PC-9 (cell line): ENCODE measurements at regions not wholly inside any gene's neighbourhood (a gene's known extent, or its start where the extent isn't known, plus 50 kb on each side); places are given as distances from the start of the nearest gene placed in this dataset.

Experiments
- EZH2 ChIP-seq: fragments of 200-600 bp; sonication (generic); IDR thresholded peaks from 2 replicates; pipeline ENCODE4 v1.8.0; 2017; ENCODE audit warnings: antibody characterized with exemption, low read depth
- TF ChIP-seq, protein P1 (sequence below): fragments of 200-600 bp; sonication (generic); conservative IDR thresholded peaks from 2 replicates; pipeline ENCODE4 v1.6.1; 2017; ENCODE audit warnings: mixed run types, antibody characterized with exemption, mild to moderate bottlenecking, moderate library complexity

DNA sequence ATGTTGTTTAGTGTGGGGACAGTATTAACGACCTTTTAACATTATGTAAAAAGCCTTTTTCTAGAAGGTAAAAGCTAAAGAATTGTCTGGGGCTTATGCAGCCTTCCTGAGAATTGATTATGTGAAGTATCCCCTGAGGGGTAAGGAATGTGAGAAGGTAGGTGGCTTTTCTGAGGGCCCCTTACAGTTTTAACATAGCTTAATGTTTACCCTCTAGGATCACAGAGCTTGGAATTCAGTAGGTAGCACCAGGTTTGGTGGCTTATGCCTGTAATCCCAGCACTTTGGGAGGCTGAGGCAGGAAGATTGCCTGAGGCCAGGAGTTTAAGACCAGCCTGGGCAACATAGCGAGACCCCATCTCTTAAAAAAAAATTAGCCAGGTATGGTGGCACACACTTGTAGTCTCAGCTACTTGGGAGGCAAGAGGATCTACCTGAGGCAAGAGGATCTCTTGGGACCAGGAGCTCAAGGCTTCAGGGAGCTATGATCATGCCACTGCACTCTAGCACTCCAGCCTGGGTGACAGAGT is 101.3 kb downstream of the OLFM4 start:
- TF ChIP-seq, protein P1, sequence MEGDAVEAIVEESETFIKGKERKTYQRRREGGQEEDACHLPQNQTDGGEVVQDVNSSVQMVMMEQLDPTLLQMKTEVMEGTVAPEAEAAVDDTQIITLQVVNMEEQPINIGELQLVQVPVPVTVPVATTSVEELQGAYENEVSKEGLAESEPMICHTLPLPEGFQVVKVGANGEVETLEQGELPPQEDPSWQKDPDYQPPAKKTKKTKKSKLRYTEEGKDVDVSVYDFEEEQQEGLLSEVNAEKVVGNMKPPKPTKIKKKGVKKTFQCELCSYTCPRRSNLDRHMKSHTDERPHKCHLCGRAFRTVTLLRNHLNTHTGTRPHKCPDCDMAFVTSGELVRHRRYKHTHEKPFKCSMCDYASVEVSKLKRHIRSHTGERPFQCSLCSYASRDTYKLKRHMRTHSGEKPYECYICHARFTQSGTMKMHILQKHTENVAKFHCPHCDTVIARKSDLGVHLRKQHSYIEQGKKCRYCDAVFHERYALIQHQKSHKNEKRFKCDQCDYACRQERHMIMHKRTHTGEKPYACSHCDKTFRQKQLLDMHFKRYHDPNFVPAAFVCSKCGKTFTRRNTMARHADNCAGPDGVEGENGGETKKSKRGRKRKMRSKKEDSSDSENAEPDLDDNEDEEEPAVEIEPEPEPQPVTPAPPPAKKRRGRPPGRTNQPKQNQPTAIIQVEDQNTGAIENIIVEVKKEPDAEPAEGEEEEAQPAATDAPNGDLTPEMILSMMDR = no peak
- TF ChIP-seq EZH2 = no peak
